Osteocyte (in vitro differentiated cells): ENCODE measurements at regions not wholly inside any gene's neighbourhood (a gene's known extent, or its start where the extent isn't known, plus 50 kb on each side); places are given as distances from the start of the nearest gene placed in this dataset.

Experiments
- DNase-seq: peaks from one replicate; pipeline ENCODE4 v3.0.0; 2021; ENCODE audit warnings: mixed read lengths; ENCODE audit not compliant: unreplicated experiment; ENCODE audit errors: extremely low spot score
- H3K27ac Mint-ChIP-seq: one replicate; pipeline ENCODE4 v1.8.0; 2021; ENCODE audit warnings: mild to moderate bottlenecking, mixed read lengths; ENCODE audit not compliant: unreplicated experiment
- H3K27me3 Mint-ChIP-seq: one replicate; pipeline ENCODE4 v1.8.0; 2021; ENCODE audit warnings: mixed read lengths; ENCODE audit not compliant: unreplicated experiment
- H3K36me3 Mint-ChIP-seq: one replicate; pipeline ENCODE4 v1.8.0; 2021; ENCODE audit warnings: mixed read lengths; ENCODE audit not compliant: unreplicated experiment
- H3K4me1 Mint-ChIP-seq: one replicate; pipeline ENCODE4 v1.8.0; 2021; ENCODE audit warnings: mixed read lengths; ENCODE audit not compliant: unreplicated experiment
- H3K4me3 Mint-ChIP-seq: one replicate; pipeline ENCODE4 v1.8.0; 2021; ENCODE audit warnings: mild to moderate bottlenecking, moderate library complexity, mixed read lengths; ENCODE audit not compliant: unreplicated experiment
- H3K9me3 Mint-ChIP-seq: one replicate; pipeline ENCODE4 v1.8.0; 2021; ENCODE audit warnings: mixed read lengths; ENCODE audit not compliant: unreplicated experiment
- CTCF ChIP-seq: fragments of 200-600 bp; sonication (generic); IDR thresholded peaks from 2 replicates; pipeline ENCODE4 v1.5.0; 2021; ENCODE audit warnings: antibody characterized with exemption, mild to moderate bottlenecking, moderate library complexity

GRCh38 chr5:61683148-61683547, 351.1 kb downstream of the ZSWIM6 start:
- Mint-ChIP-seq H3K4me1 (peaks cover 10% of the 10 kb centered on the region), H3K27ac (no peak overlapping the region), H3K27me3 (peaks cover 54% of the 10 kb centered on the region), H3K36me3 (no peaks in the 10 kb centered on the region), H3K9me3 (no peaks in the 10 kb centered on the region), H3K4me3 (no peak overlapping the region)
- DNase-seq: no peak
- TF ChIP-seq CTCF: no peak

- no peak for DNase-seq
- Mint-ChIP-seq H3K27ac (no peak overlapping the region), H3K36me3 (no peaks in the 10 kb centered on the region), H3K9me3 (no peaks in the 10 kb centered on the region), H3K27me3 (peaks cover 59% of the 10 kb centered on the region), H3K4me1 (peaks cover 10% of the 10 kb centered on the region), H3K4me3 (no peak overlapping the region)
- no peak for TF ChIP-seq CTCF
Measured at GRCh38 chr5:61683926-61684325, 351.9 kb downstream of the ZSWIM6 start.

- Mint-ChIP-seq H3K27me3 (peaks cover 63% of the 10 kb centered on the region), H3K36me3 (peaks cover 1% of the 10 kb centered on the region), H3K4me1 (peaks cover 10% of the 10 kb centered on the region), H3K27ac (no peak overlapping the region), H3K9me3 (peaks cover 3% of the 10 kb centered on the region), H3K4me3 (no peak overlapping the region)
- no peak for TF ChIP-seq CTCF
- no peak for DNase-seq
Measured at GRCh38 chr5:61686491-61687257, 354.6 kb downstream of the ZSWIM6 start.

GRCh38 chr5:61687371-61687770, 355.3 kb downstream of the ZSWIM6 start:
- H3K4me1 Mint-ChIP-seq: peaks cover 10% of the 10 kb centered on the region
- no peak overlapping the region for H3K27ac Mint-ChIP-seq
- H3K27me3 Mint-ChIP-seq: peaks cover 66% of the 10 kb centered on the region
- no peak overlapping the region for H3K4me3 Mint-ChIP-seq
- no peak for DNase-seq
- no peak for TF ChIP-seq CTCF
- H3K9me3 Mint-ChIP-seq: peaks cover 9% of the 10 kb centered on the region
- H3K36me3 Mint-ChIP-seq: peaks cover 3% of the 10 kb centered on the region

GRCh38 chr5:61689153-61689846, 357.2 kb downstream of the ZSWIM6 start:
- Mint-ChIP-seq H3K27ac (no peak overlapping the region), H3K4me3 (no peak overlapping the region), H3K4me1 (peaks cover 10% of the 10 kb centered on the region), H3K36me3 (peaks cover 3% of the 10 kb centered on the region), H3K27me3 (peaks cover 60% of the 10 kb centered on the region), H3K9me3 (peaks cover 24% of the 10 kb centered on the region)
- DNase-seq: no peak
- TF ChIP-seq CTCF: no peak
